BJ (cell line): ENCODE measurements at regions not wholly inside any gene's neighbourhood (a gene's known extent, or its start where the extent isn't known, plus 50 kb on each side); places are given as distances from the start of the nearest gene placed in this dataset.

Experiments
- CTCF ChIA-PET: fragments of 350-600 bp; formaldehyde crosslinking; extraction: SDS; loops from one replicate; lab custom pipeline; 2021; ENCODE audit warnings: antibody characterized with exemption, inconsistent platforms; lab: Yijun Ruan, JAX
- POLR2A ChIA-PET: fragments of 300-600 bp; sonication (Branson Sonifier 250); formaldehyde crosslinking; extraction: SDS; loops from one replicate; lab custom pipeline; 2021; ENCODE audit warnings: antibody characterized with exemption; lab: Charles Lee
- DNase-seq: peaks from one replicate; pipeline ENCODE4 v3.0.0-alpha.2; 2011; ENCODE audit warnings: low read depth
- H3K27me3 ChIP-seq: 2 replicates; pipeline ENCODE4 v1.6.0; 2011; ENCODE audit warnings: low read length; ENCODE audit not compliant: control insufficient read depth, insufficient read depth
- H3K36me3 ChIP-seq: 2 replicates; pipeline ENCODE4 v1.5.1; 2011; ENCODE audit warnings: low read length; ENCODE audit not compliant: control insufficient read depth, insufficient read depth
- H3K4me3 ChIP-seq: 2 replicates; pipeline ENCODE4 v1.5.1; 2011; ENCODE audit warnings: low read depth, mild to moderate bottlenecking, control low read depth, low read length
- TF ChIP-seq, protein P1 (sequence below): IDR thresholded peaks from 2 replicates; pipeline ENCODE4 v1.5.1; 2011; ENCODE audit warnings: low read depth, mild to moderate bottlenecking, control low read depth, inconsistent platforms, low read length, moderate library complexity; ENCODE audit not compliant: insufficient read depth

DNA sequence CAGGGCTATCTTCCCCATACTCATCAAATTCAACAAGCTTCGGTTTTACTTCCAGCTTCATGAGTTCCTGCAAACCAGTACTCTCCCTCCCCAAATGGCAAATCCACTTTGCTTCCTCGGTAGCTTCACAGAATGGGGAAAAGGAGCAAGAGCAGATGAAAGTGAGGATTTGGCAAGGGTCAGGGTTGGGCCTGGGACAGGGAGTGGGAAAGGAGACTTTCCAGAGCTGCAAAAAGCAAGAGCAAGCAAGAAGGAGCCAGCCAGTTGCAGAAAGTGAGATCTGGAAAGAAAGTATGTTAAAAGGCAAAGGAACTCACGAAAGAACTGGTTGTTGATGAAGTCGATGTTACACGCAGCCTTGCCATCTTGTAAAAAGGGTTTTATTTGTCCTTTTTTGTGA is 522.8 kb upstream of the TBX3 start:
- CTCF ChIA-PET, result interaction anchor here (0.6 kb wide), 1 partner anchor 207 kb away, joined by 3 read pairs; no protein-coding TSS in a partner anchor
- H3K36me3 ChIP-seq, result no peaks in the 10 kb centered on the region

DNA sequence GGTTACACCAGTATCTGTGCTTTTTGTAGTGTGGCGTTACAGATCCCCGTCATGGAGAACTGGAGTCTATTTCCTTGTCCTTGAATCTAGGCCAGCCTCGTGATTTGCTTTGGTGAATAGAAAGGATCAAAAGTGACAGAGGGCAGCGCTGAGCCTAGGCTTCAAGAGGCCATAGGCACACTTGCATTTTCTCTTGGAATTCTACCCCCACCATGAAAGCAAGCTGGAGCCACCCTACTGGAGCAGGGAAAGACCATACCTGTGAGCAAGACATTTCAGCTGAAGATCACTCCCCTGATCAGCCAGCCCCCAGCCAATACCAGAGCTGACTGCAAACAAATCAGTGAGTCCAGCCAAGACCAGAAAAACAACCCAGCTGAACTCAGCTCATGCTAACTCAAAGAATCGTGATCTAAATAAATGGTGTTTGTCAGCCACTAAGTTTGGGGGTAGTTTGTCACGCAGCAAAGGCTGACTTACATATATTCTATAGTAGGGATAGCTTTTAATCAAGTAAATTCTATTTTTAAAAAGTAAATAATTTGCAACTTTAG is 521.9 kb upstream of the TBX3 start:
- TF ChIP-seq, protein P1, sequence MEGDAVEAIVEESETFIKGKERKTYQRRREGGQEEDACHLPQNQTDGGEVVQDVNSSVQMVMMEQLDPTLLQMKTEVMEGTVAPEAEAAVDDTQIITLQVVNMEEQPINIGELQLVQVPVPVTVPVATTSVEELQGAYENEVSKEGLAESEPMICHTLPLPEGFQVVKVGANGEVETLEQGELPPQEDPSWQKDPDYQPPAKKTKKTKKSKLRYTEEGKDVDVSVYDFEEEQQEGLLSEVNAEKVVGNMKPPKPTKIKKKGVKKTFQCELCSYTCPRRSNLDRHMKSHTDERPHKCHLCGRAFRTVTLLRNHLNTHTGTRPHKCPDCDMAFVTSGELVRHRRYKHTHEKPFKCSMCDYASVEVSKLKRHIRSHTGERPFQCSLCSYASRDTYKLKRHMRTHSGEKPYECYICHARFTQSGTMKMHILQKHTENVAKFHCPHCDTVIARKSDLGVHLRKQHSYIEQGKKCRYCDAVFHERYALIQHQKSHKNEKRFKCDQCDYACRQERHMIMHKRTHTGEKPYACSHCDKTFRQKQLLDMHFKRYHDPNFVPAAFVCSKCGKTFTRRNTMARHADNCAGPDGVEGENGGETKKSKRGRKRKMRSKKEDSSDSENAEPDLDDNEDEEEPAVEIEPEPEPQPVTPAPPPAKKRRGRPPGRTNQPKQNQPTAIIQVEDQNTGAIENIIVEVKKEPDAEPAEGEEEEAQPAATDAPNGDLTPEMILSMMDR, result no peak
- DNase-seq, result no peak
- H3K36me3 ChIP-seq, result no peaks in the 10 kb centered on the region
- ChIA-PET POLR2A (no interaction called here), CTCF (no interaction called here)
- no peak overlapping the region for H3K4me3 ChIP-seq
- no peaks in the 10 kb centered on the region for H3K27me3 ChIP-seq

More for the DNA sequence above, 522.8 kb upstream of the TBX3 start:
- TF ChIP-seq, protein P1, result no peak
- Histone ChIP-seq H3K27me3 (no peaks in the 10 kb centered on the region), H3K4me3 (no peak overlapping the region)
- no peak for DNase-seq
- POLR2A ChIA-PET, result no interaction called here

DNA sequence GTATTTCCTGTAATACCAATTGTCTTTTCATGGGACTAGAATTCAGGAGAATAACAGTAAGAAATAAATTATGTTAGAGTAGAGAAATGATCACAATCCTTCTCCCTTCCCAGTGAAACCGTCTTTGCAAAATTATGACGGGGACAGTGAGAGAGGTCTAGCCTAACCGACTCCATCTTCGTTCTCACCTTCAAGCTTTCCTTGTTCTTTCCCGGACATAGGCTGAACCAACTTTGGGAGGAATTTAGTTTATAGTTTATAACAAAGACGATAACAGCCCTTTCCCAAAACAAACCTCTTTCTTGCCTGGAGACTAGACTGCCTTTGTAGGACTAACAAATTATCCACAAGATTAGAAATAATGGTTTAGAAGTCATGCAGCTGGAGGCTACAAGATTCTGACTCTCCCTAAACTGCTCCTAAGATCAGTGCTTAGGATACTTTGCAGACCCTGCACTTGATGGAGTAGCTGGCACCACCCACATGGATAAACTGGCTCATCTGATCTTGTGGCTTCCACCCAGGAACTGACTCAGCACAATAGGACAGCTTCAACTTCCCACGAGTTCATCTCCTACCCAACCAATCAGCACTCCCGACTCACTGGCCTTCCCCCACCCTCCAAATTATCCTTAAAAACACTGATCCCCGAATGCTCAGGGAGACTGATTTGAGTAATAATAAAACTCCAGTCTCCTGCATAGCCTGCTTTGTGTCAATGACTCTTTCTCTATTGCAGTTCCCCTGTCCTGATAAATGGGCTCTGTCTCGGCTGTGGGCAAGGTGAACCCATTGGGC is 521.2 kb upstream of the TBX3 start:
- TF ChIP-seq, protein P1, result no peak
- Histone ChIP-seq H3K4me3 (no peak overlapping the region), H3K27me3 (no peaks in the 10 kb centered on the region), H3K36me3 (no peaks in the 10 kb centered on the region)
- DNase-seq, result no peak
- CTCF ChIA-PET, result interaction anchor here (1.2 kb wide), 1 partner anchor 15 kb away, joined by 3 read pairs; no protein-coding TSS in a partner anchor
- POLR2A ChIA-PET, result no interaction called here

DNA sequence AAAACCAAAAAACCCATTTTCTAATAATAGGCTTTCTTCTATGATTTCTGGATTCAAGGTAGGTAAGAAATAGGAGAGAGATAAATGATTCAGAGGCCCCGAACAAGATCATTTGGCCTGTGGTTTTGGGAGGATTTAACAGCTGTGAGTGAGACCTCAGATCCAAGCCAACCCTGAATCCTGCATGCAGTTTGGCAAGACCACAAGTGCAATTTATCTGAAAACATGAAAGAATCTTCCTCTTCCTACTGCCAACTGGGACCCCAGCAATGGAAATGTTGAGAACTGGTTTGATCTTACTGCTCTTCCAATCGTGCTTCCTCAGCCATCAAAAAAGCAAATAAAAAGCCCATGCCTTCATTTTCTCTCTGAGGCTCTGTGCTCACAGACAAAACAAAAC is 519.7 kb upstream of the TBX3 start:
- CTCF ChIA-PET, result no interaction called here
- no peak for DNase-seq
- POLR2A ChIA-PET, result interaction anchor here (0.7 kb wide), 1 partner anchor 8 kb away, joined by 3 read pairs; no protein-coding TSS in a partner anchor
- TF ChIP-seq, protein P1, result no peak
- Histone ChIP-seq H3K36me3 (no peaks in the 10 kb centered on the region), H3K4me3 (no peak overlapping the region), H3K27me3 (no peaks in the 10 kb centered on the region)

DNA sequence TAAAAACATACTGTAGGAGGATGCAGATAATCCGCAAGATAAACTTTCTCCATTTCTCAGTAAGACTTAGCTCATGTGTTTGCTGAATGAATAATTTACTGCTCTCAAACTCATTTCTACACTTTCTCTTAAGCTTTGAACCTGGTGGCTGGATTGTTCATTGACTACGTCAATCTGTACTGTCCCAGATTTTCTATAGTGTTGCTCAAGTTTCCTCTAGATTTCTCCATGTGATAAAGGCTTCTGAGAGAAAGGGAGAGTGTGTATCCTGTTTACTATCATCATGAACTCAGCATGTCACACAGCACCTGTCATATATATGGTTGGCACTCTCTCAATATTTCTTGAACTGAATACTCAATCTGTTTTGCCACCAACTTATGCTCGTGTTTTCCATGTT is 518.0 kb upstream of the TBX3 start:
- Histone ChIP-seq H3K4me3 (no peak overlapping the region), H3K27me3 (no peaks in the 10 kb centered on the region), H3K36me3 (no peaks in the 10 kb centered on the region)
- DNase-seq, result no peak
- ChIA-PET POLR2A (no interaction called here), CTCF (interaction anchor here (1.0 kb wide), 1 partner anchor 26 kb away, joined by 3 read pairs; no protein-coding TSS in a partner anchor)
- TF ChIP-seq, protein P1, result no peak
